HEK293T (cell line): ENCODE measurements at regions not wholly inside any gene's neighbourhood (a gene's known extent, or its start where the extent isn't known, plus 50 kb on each side); places are given as distances from the start of the nearest gene placed in this dataset.
"Not testable (repeated sequence)": the region's sequence is repeated elsewhere in the genome, so short reads cannot be mapped to it uniquely, and the experiment has no call there.

Source experiments
- CTCF ChIA-PET: fragments of 350-600 bp; formaldehyde crosslinking; extraction: SDS; loops from one replicate; lab custom pipeline; 2021; ENCODE audit warnings: antibody characterized with exemption, inconsistent platforms; lab: Yijun Ruan, JAX
- POLR2A ChIA-PET: fragments of 350-600 bp; formaldehyde crosslinking; extraction: SDS; loops from one replicate; lab custom pipeline; 2020; ENCODE audit warnings: antibody characterized with exemption, inconsistent platforms; lab: Yijun Ruan, JAX
- DNase-seq: peaks from one replicate; pipeline ENCODE4 v3.0.0; 2012; ENCODE audit warnings: mixed read lengths; ENCODE audit errors: extremely low spot score
- ARNT ChIP-seq: fragments of 450-650 bp; IDR thresholded peaks from 2 replicates; pipeline ENCODE4 v1.6.1; 2017; ENCODE audit warnings: mild to moderate bottlenecking
- BHLHE40 ChIP-seq: fragments of 450-650 bp; IDR thresholded peaks from 2 replicates; pipeline ENCODE4 v1.6.1; 2016; ENCODE audit warnings: mild to moderate bottlenecking, moderate library complexity, borderline replicate concordance
- CTBP1 ChIP-seq: fragments of 450-650 bp; IDR thresholded peaks from 2 replicates; pipeline ENCODE4 v1.6.1; 2016; ENCODE audit warnings: borderline replicate concordance
- ELF4 ChIP-seq: fragments of 450-650 bp; IDR thresholded peaks from 2 replicates; pipeline ENCODE4 v1.6.1; 2017; ENCODE audit warnings: antibody characterized with exemption
- FOXA1 ChIP-seq: fragments of 450-650 bp; IDR thresholded peaks from 2 replicates; pipeline ENCODE4 v1.6.1; 2016; ENCODE audit warnings: mild to moderate bottlenecking
- FOXK2 ChIP-seq: fragments of 450-650 bp; IDR thresholded peaks from 2 replicates; pipeline ENCODE4 v1.6.1; 2016; ENCODE audit warnings: mild to moderate bottlenecking
- FOXM1 ChIP-seq: fragments of 450-650 bp; IDR thresholded peaks from 2 replicates; pipeline ENCODE4 v1.6.1; 2017; ENCODE audit warnings: mild to moderate bottlenecking, borderline replicate concordance
- HDGF ChIP-seq: fragments of 450-650 bp; IDR thresholded peaks from 2 replicates; pipeline ENCODE4 v1.6.1; 2017; ENCODE audit warnings: antibody characterized with exemption, borderline replicate concordance
- L3MBTL2 ChIP-seq: fragments of 450-650 bp; conservative IDR thresholded peaks from 2 replicates; pipeline ENCODE4 v1.6.1; 2016; ENCODE audit warnings: mild to moderate bottlenecking
- LEF1 ChIP-seq: fragments of 450-650 bp; IDR thresholded peaks from 2 replicates; pipeline ENCODE4 v1.6.1; 2017; ENCODE audit warnings: mild to moderate bottlenecking, borderline replicate concordance
- NFRKB ChIP-seq: fragments of 450-650 bp; IDR thresholded peaks from 2 replicates; pipeline ENCODE4 v1.6.1; 2016; ENCODE audit warnings: mild to moderate bottlenecking, moderate library complexity
- SP1 ChIP-seq: fragments of 450-650 bp; IDR thresholded peaks from 2 replicates; pipeline ENCODE4 v1.6.1; 2017
- SUZ12 ChIP-seq: fragments of 450-650 bp; IDR thresholded peaks from 2 replicates; pipeline ENCODE4 v1.6.1; 2016; ENCODE audit warnings: mild to moderate bottlenecking
- TARDBP ChIP-seq: fragments of 450-650 bp; IDR thresholded peaks from 2 replicates; pipeline ENCODE4 v1.6.1; 2016
- ZNF384 ChIP-seq: fragments of 450-650 bp; IDR thresholded peaks from 2 replicates; pipeline ENCODE4 v1.6.1; 2016
- TF ChIP-seq, protein P1 (sequence below): fragments of 450-650 bp; IDR thresholded peaks from 2 replicates; pipeline ENCODE4 v1.6.1; 2016

GRCh38 chr11:129538323-129538722 lies 162.7 kb downstream of the BARX2 start:
- CTCF ChIA-PET = no interaction called here
- POLR2A ChIA-PET = no interaction called here
- no peak for TF ChIP-seq TARDBP
- TF ChIP-seq HDGF = no peak
- TF ChIP-seq ZNF384 = no peak
- no peak for TF ChIP-seq FOXA1
- no peak for TF ChIP-seq BHLHE40
- TF ChIP-seq, protein P1, sequence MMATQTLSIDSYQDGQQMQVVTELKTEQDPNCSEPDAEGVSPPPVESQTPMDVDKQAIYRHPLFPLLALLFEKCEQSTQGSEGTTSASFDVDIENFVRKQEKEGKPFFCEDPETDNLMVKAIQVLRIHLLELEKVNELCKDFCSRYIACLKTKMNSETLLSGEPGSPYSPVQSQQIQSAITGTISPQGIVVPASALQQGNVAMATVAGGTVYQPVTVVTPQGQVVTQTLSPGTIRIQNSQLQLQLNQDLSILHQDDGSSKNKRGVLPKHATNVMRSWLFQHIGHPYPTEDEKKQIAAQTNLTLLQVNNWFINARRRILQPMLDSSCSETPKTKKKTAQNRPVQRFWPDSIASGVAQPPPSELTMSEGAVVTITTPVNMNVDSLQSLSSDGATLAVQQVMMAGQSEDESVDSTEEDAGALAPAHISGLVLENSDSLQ = no peak
- no peak for TF ChIP-seq LEF1
- TF ChIP-seq FOXM1 = no peak
- no peak for TF ChIP-seq SP1
- TF ChIP-seq NFRKB = no peak
- no peak for DNase-seq

DNA sequence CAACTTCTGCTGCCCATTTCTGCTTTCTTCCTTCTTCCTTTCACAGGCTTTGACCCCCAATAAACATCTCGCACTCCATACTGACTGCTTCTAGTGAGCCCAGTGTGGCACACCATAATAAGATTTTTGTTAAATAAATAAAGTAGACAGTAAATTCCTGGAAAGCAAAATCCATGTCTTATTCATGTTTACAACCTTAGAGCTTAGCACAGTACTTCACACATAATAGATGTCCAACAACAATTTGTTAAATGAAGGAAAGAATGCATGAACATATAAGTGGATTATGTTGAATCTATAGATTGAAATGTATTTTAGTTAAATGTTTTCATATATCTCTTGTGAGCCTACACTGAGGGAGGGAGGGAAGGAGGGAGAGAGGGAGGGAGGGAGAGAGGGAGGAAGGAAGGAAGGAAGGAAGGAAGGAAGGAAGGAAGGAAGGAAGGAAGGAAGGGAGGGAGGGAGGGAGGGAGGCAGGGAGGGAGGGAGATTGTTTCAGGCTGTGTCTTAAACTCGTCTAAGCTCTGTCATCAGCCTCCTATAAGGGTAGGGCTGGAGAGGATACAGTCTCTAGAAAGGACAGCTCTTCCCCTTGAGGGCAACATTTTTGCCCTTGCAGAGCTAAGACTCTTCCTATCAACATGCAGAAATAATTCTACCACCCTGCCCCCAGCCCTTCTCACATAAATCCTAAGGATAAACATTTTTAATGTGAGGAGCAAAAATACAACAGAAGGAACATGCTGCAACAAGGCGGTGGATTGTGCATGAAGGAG lies 168.1 kb downstream of the BARX2 start:
- POLR2A ChIA-PET = no interaction called here

DNA sequence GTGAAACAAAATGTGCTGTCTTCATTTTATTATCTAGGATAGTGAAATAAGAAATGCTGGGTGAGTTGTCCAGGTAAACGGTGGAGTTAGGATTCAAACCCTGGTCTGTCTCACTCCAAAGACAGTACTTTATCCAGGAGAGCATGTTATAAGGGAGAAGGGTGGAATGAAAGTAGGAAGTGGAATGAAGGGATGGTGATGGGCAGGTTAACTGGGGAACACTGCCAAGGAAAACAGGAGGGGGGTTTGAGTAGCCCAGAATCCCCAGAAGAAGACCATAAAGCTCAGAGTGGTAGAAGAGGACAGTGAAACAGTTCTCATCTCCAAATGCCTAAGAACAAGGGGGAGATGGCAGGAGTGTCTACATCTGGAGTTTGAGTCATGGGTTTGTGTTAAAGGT lies 169.0 kb downstream of the BARX2 start:
- CTCF ChIA-PET = no interaction called here
- no peak for DNase-seq
- POLR2A ChIA-PET = no interaction called here

More for the DNA sequence above, 168.1 kb downstream of the BARX2 start:
- TF ChIP-seq SP1 (no peak), NFRKB (no peak)
- TF ChIP-seq, protein P1 = no peak
- DNase-seq = no peak
- CTCF ChIA-PET = no interaction called here

DNA sequence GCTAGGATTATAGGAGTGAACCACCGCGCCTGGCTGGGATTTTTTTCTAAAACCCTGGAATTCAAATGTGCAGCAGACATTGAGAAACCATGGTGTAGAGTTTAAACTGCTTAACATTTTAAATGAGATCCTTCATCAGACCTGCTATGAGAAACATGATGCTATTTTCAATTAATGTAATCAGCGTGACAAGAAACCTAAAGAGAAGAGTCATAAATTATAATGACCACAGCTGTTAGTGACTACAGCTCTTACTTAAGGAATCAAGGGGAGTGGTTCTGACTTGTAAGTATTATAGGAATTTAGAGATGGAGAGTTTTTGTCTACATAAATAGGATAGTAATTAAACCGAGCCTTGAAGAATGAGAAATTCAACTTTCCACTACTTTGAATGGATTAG lies 170.6 kb downstream of the BARX2 start:
- TF ChIP-seq ZNF384 = no peak
- no peak for TF ChIP-seq SUZ12
- no peak for TF ChIP-seq NFRKB
- no peak for TF ChIP-seq ELF4
- TF ChIP-seq, protein P1 = no peak
- TF ChIP-seq BHLHE40 = no peak
- TF ChIP-seq ARNT = no peak
- TF ChIP-seq LEF1 = no peak
- TF ChIP-seq CTBP1 = no peak
- ChIA-PET POLR2A (no interaction called here), CTCF (no interaction called here)
- DNase-seq = no peak

More for the DNA sequence above, 169.0 kb downstream of the BARX2 start:
- TF ChIP-seq FOXM1 = no peak
- no peak for TF ChIP-seq FOXA1
- no peak for TF ChIP-seq SP1
- TF ChIP-seq ELF4 = no peak
- no peak for TF ChIP-seq SUZ12
- no peak for TF ChIP-seq LEF1
- no peak for TF ChIP-seq L3MBTL2
- no peak for TF ChIP-seq TARDBP
- TF ChIP-seq CTBP1 = no peak
- TF ChIP-seq NFRKB = no peak

DNA sequence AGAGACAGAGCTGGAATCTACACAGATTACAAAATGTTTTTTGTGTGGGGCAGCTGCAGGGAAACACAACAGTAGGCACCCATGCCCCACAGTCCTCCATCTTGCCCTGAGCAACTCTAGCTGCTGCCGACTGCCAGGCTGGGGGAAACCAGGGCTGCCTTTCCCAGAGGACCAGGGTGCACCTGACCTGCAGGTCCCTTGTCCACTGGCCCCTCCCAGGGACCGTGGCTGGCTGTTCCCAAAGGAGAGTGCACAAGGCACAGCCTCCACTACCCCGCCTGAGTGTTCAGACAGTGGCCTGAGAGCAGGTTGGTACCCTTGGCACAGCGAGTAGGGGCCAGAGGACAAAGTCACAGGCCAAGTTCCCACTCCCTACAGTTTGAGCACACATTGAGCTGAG lies 181.8 kb downstream of the BARX2 start:
- CTCF ChIA-PET = no interaction called here
- POLR2A ChIA-PET = no interaction called here
- TF ChIP-seq HDGF (no peak), FOXA1 (no peak), SUZ12 (no peak), L3MBTL2 (no peak)
- no peak for DNase-seq

GRCh38 chr11:129569007-129569406 lies 193.4 kb downstream of the BARX2 start:
- no peak for DNase-seq
- POLR2A ChIA-PET = no interaction called here
- TF ChIP-seq CTBP1 (no peak), FOXK2 (no peak), HDGF (no peak), ZNF384 (no peak), FOXA1 (no peak), TARDBP (no peak), LEF1 (no peak)
- TF ChIP-seq, protein P1 = no peak
- CTCF ChIA-PET = no interaction called here

- CTCF ChIA-PET, POLR2A ChIA-PET, DNase-seq: not testable (repeated sequence)
Observed at GRCh38 chr11:129572667-129573066, 197.0 kb downstream of the BARX2 start.
